HG03442 (cell line): ENCODE measurements at regions not wholly inside any gene's neighbourhood (a gene's known extent, or its start where the extent isn't known, plus 50 kb on each side); places are given as distances from the start of the nearest gene placed in this dataset.

ENCODE experiments used
- ATAC-seq: cut with Tn5 transposase; IDR thresholded peaks from one replicate; pipeline ENCODE4 v1.9.1; 2021; ENCODE audit warnings: mild to moderate bottlenecking, moderate library complexity; ENCODE audit not compliant: unreplicated experiment

GRCh38 chr5:152337484-152337883 lies 67.6 kb downstream of the NMUR2 start:
- no peak for ATAC-seq

GRCh38 chr5:152335461-152335860 lies 69.6 kb downstream of the NMUR2 start:
- ATAC-seq, result no peak

GRCh38 chr5:152332716-152333460 lies 72.2 kb downstream of the NMUR2 start:
- ATAC-seq, result no peak

GRCh38 chr5:152331718-152332117 lies 73.4 kb downstream of the NMUR2 start:
- no peak for ATAC-seq

GRCh38 chr5:152331006-152331405 lies 74.1 kb downstream of the NMUR2 start:
- ATAC-seq, result no peak

- ATAC-seq, result no peak
Measured at GRCh38 chr5:152329761-152330283, 75.3 kb downstream of the NMUR2 start.

- ATAC-seq, result no peak
Measured at GRCh38 chr5:152329207-152329606, 75.9 kb downstream of the NMUR2 start.

- ATAC-seq, result no peak
Measured at GRCh38 chr5:152315942-152316341, 89.1 kb downstream of the NMUR2 start.

GRCh38 chr5:152314196-152314829 lies 90.8 kb downstream of the NMUR2 start:
- no peak for ATAC-seq

GRCh38 chr5:152309926-152310450 lies 95.1 kb downstream of the NMUR2 start:
- no peak for ATAC-seq

GRCh38 chr5:152306386-152306785 lies 98.7 kb downstream of the NMUR2 start:
- no peak for ATAC-seq

- no peak for ATAC-seq
Measured at GRCh38 chr5:152305525-152305924, 99.6 kb downstream of the NMUR2 start.

- ATAC-seq, result no peak
Measured at GRCh38 chr5:152303841-152304240, 101.2 kb downstream of the NMUR2 start.

- no peak for ATAC-seq
Measured at GRCh38 chr5:152297866-152298265, 107.2 kb downstream of the NMUR2 start.

GRCh38 chr5:152293189-152293588 lies 111.9 kb downstream of the NMUR2 start:
- no peak for ATAC-seq

GRCh38 chr5:152290181-152290580 lies 114.9 kb downstream of the NMUR2 start:
- no peak for ATAC-seq

- ATAC-seq, result no peak
Measured at GRCh38 chr5:152288917-152289595, 116.0 kb downstream of the NMUR2 start.

GRCh38 chr5:152288499-152288898 lies 116.6 kb downstream of the NMUR2 start:
- no peak for ATAC-seq

GRCh38 chr5:152285764-152286163 lies 119.3 kb downstream of the NMUR2 start:
- ATAC-seq, result no peak

GRCh38 chr5:152282331-152282730 lies 122.7 kb downstream of the NMUR2 start:
- no peak for ATAC-seq

- ATAC-seq, result no peak
Measured at GRCh38 chr5:152277936-152278335, 127.1 kb downstream of the NMUR2 start.

- no peak for ATAC-seq
Measured at GRCh38 chr5:152274224-152274623, 130.9 kb downstream of the NMUR2 start.
